NCI-H1048 (cell line): ENCODE measurements at regions not wholly inside any gene's neighbourhood (a gene's known extent, or its start where the extent isn't known, plus 50 kb on each side); places are given as distances from the start of the nearest gene placed in this dataset.

Source experiments
- DNase-seq: peaks from one replicate; lab custom pipeline; 2025; lab: John Stamatoyannopoulos, UW

DNA sequence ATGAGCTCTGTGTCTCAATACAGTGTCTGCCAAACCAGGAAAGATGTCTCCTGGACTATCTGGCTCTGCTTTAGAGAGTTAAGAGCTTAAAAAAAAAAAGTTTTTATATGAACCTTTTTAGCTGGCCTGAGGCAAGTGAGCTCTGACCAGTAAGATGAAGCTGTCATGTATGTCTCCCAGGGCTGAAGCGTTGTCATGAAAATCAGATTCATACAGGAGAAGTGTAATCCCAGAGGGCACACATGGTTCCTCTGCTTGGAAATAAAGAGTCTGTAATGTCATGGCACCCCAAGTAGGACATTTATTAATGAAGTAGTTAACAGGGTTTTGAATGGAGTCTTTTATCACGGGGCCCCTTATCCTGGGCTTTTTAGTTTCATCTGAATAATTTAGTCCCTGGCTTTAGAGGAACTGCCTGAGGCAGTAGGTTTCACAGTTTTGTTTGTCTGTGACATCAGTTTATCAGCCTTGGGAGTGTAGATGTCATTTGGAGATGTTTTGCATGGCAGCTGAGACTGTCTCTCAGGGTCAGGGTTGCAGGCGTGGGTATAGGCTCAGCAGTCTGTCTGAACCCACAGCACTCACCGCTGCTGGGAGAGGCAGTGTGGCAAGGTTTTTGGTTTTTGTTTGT lies 223.3 kb downstream of the DIRAS2 start:
- peak; percentile 32 for DNase-seq

- no peak for DNase-seq
Observed at GRCh38 chr9:90420211-90420610, 222.4 kb downstream of the DIRAS2 start.

- DNase-seq, result no peak
Observed at GRCh38 chr9:90420768-90421513, 221.7 kb downstream of the DIRAS2 start.

DNA sequence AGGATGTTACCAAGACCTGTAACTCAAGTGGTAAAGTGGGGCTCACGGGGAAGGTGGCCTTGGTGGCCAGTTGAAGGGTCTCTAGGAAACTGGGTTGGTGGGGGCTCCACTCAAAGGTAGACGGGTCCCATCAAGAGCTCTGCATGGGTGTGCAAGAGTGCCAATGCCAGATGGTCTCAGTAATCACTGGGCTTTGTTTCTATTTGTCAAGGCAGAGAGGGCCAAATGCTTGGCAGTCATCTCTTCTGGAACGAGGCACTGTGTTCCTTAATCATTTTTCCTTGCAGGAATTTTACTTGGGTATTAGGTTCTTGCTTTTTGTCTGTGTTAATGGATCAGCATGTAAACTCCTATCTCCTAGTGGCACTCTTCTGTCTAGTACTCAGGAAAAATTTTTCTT lies 220.8 kb downstream of the DIRAS2 start:
- no peak for DNase-seq

- no peak for DNase-seq
Observed at GRCh38 chr9:90423661-90424193, 218.9 kb downstream of the DIRAS2 start.

DNA sequence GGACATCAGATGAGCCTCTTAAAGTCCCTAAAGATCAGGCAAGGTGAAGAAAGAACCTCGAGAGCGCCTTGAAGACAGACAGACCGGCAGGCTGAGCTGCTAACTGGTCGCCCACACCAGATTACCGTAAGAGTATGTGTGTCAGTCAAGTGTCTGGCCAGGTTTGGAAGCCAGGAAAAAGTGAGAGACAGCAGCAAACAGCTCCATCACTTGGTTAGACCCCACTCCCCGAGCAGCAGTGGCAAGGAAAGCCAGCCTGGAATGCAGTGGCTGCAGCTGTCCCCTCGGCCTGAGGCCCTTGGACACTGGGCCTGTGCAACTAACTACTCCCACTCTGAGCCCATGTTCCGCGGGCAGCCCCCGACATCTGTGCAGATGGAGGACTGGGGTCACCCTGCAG lies 214.1 kb downstream of the DIRAS2 start:
- no peak for DNase-seq

- DNase-seq, result no peak
Observed at GRCh38 chr9:90432951-90433350, 209.7 kb downstream of the DIRAS2 start.

- DNase-seq, result no peak
Observed at GRCh38 chr9:90433398-90433941, 209.2 kb downstream of the DIRAS2 start.

- DNase-seq, result no peak
Observed at GRCh38 chr9:90441814-90442213, 200.8 kb downstream of the DIRAS2 start.

GRCh38 chr9:90442723-90443122 lies 199.9 kb downstream of the DIRAS2 start:
- no peak for DNase-seq

DNA sequence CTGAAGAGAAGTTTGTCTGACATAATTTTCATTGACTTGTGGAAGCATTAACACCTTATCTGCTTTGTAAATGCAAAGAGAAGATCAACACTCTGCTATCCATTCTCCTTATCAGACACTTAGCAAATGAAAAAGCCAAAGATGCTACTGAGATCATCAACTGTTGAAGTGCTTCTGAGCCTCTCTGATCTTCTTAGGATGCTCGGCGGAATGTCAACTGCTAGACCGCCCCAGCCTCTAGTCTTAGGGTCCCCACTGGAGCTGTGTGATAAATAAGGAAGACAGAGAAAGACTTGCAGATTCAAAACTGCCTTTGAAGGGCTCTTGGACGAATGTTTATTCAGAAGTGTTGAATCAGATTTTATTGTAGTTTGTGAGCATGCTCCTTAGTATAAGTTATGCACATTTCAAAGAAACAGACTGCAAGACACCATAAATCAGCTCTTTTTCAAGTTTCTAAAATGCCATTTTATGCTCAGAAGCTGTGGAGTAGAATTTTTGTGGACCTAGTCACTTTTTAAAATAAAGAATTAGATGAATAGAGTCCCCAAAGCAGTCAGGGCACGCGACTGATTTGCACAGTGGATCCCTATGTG lies 197.9 kb downstream of the DIRAS2 start:
- DNase-seq, result no peak

- DNase-seq, result no peak
Observed at GRCh38 chr9:90445391-90445790, 197.2 kb downstream of the DIRAS2 start.

GRCh38 chr9:90446200-90446948 lies 196.2 kb downstream of the DIRAS2 start:
- DNase-seq, result no peak

GRCh38 chr9:90447773-90448172 lies 194.9 kb downstream of the DIRAS2 start:
- DNase-seq, result no peak

GRCh38 chr9:90449213-90449925 lies 193.3 kb downstream of the DIRAS2 start:
- no peak for DNase-seq

DNA sequence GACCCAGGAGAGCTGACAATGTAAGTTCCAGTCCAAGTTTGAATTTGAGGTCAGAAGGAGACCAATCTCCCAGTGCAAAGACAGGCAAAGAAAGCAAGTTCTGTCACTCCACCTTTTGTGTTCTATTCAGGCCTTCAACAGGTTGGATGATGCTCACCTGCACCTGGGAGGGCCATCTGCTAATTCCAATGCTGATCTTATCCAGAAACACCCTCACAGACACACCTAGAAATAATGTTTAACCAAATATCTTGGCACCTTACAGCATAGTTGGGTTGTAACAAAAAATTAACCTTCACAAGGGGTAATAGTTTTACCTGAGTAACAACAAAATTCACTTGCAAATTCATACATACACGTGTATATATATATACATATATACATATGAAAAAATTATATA lies 190.8 kb downstream of the DIRAS2 start:
- no peak for DNase-seq

DNA sequence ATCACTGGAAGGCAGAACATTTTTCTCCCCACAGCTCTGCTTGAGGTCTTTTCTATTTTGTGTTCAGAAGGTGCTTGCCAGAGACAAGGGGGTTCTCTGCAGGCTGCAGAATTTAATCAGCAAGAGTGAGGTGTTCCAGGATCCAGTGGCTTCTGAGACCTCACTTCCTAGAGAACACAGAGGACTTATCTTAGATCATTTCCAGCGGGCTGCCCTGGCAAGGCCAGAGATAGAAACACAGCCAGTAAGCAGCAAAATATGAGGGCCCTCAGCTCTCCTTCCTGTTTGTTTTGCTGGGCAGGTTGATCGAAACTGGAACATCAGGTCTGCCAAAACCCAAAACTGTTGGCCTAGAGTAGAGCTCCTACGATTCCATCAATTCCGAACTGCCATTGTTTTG lies 187.3 kb downstream of the DIRAS2 start:
- DNase-seq, result no peak

DNA sequence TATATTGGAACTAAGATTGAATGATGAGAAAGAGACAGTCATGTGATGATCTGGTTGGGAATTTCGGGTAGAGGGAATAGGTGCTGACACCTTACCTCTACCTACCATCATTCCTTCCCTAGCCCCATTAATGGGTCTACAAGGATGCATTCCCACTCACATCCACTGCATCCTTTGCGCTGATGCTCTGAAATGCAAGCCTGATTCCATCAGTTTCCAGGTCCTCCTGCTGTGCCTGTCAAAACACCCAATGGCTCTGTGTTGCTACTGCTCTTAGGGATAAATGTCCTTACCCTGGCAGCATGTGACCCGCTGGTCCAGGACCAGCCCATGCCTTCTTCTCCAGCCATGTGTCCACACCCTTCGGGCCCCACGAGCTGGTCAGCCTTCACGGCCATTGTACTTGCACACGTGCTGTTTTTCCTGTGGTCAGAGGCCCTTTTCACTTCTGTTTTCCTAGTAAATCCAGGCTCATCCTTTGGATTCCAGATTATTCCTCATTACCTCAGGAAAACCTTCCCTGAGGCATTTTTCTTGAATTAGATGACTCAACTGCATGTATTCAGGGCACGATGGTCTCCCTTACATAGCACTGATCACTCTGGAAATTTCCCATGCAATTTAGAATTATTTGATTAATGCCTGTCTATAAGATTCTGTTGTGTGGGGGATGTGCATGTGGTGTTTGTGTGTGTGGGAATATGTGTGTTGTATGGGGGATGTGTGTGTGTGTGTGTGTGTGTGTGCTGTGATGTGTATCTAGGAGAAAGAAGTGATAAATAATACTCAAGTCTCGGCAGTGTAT lies 185.0 kb downstream of the DIRAS2 start:
- no peak for DNase-seq

DNA sequence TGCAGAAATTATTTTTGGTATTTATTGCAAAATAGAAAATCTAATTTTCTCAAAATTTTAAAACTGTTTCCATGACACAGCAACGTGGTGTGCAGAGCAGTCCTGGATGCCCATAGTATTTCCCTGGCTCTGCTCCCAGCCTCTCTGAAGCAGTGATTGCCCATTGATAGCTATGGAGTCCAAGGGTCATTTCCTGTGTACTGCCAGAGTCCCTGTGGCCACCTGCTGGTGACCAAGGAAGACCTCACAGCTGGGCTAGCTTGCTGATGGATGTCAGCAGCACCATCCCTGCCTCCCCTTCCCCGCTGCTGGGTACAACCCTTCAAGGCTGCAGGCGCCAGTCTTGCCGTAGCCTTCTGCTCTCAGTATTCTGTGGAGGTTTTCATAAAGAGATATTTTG lies 184.1 kb downstream of the DIRAS2 start:
- no peak for DNase-seq

DNA sequence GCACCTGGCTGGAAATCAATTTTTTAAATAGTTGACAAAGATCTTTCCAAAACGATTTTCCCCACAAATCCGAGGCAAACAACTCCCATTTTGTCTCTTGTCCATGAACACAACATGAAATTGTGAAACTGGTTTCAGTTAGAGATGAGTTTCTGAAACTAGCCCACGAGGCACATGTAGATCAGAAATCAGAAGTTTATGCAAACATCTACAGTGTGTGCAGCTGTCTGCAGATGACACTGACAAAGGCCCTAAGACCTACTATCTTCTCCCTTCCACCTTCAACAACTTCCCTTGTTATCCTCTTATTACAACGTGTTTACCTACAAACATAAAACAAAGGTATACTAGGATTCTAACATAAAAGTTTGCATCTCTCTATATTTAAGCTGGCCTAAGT lies 183.3 kb downstream of the DIRAS2 start:
- DNase-seq, result no peak

- no peak for DNase-seq
Observed at GRCh38 chr9:90460220-90460619, 182.4 kb downstream of the DIRAS2 start.
